Stimulated activated CD8-positive, alpha-beta memory T cell treated with anti-CD3 and anti-CD28 coated beads, Interleukin-12 subunit alpha, Interleukin-12 subunit beta, amount 100 ng/mL, for 24 hours (primary cell): ENCODE measurements at regions not wholly inside any gene's neighbourhood (a gene's known extent, or its start where the extent isn't known, plus 50 kb on each side); places are given as distances from the start of the nearest gene placed in this dataset.

Source experiments
- DNase-seq: peaks from one replicate; pipeline ENCODE4 v3.0.0-alpha.2; 2020; ENCODE audit errors: extremely low read depth

- DNase-seq = no peak
Observed at GRCh38 chr20:51097351-51098120, 74.6 kb upstream of the KCNG1 start.

- no peak for DNase-seq
Observed at GRCh38 chr20:51096582-51097267, 73.8 kb upstream of the KCNG1 start.

DNA sequence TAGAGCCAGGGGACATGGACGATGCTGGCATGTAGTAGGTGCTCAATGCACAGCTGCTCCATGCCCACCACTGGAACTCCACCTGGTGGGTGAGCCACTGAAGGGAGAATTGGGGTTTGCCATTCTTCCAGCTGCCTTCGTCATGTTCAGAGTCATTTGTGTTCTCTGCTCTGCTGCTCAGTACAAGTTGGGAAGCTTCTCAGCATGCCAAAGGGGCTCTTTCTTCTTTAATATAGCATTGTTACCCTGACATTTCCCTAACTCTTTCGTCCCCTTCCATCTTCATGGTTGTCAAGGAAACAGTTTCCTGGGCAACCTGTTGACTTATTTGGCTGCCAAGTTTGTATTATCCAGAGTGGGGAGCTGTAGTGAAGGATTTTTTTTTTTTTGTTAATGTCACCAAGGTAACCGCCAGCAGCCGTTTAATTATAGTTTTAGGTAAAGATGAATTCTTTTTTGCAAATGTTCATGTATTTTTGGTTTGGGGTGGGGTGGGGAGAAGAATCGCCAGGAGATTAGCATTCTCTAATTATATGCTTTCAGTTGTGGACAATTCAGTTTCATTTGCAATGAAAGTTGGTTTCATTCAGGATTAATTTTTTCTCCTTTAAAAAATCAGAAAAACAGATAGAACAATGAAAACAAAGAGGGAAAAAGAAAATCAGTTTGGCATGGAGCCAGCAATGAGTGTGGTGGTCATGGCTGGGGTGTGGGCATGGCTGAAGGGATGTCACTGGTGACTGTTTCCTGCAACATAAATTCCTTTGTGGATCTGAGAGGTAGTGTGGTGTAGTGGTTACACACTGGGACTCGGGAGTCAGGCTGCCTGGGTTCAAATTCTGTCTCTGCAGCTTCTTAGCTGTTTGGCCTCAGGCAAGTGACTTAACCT is 73.0 kb upstream of the KCNG1 start:
- no peak for DNase-seq

GRCh38 chr20:51094221-51094620 is 71.3 kb upstream of the KCNG1 start:
- no peak for DNase-seq

DNA sequence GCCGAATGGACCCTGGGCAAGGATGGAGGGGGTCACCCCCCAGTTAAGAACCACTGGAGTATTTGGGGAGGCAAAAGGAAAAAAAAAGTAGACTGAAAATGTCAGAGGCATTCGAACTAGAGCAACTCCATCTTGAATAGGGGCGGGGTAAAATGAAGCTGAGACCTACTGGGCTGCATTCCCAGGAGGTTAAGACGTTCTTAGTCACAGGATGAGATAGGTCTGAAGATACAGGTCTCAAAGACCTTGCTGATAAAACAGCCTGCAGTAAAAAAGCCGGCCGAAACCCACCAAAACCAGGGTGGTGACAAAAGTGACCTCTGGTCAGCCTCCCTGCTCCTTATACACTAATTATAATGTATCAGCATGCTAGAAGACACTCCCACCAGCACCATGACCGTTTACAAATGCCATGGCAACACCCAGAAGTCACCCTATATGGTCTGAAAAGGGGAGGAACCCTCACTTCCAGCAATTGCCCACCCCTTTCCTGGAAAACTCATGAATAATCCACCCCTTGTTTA is 70.4 kb upstream of the KCNG1 start:
- no peak for DNase-seq

DNA sequence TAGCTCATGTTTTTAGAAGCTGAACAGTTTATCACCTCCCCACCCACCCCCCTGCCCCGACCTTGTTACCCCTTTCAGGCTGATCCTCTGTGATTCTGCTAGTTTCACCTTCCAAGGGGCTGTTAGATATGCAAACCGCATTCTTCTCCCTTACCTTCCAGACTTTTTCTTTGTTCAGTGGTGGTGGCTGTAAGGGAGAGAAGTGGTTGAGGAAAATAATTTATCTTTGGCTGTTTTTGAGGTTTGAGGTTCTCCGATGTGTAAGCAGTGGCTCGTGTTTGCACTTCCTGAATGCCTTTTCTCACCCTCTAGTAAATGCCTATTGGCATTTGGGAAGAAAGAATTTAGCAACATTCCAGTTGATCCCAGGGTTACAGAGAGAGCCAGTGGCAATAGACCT is 69.4 kb upstream of the KCNG1 start:
- no peak for DNase-seq

GRCh38 chr20:51091406-51092195 is 68.7 kb upstream of the KCNG1 start:
- no peak for DNase-seq

GRCh38 chr20:51089840-51090239 is 66.9 kb upstream of the KCNG1 start:
- no peak for DNase-seq

- DNase-seq = no peak
Observed at GRCh38 chr20:51089272-51089781, 66.4 kb upstream of the KCNG1 start.

- DNase-seq = no peak
Observed at GRCh38 chr20:51087266-51087665, 64.4 kb upstream of the KCNG1 start.

GRCh38 chr20:51085769-51086168 is 62.9 kb upstream of the KCNG1 start:
- DNase-seq = no peak

- no peak for DNase-seq
Observed at GRCh38 chr20:51084593-51085377, 61.9 kb upstream of the KCNG1 start.

DNA sequence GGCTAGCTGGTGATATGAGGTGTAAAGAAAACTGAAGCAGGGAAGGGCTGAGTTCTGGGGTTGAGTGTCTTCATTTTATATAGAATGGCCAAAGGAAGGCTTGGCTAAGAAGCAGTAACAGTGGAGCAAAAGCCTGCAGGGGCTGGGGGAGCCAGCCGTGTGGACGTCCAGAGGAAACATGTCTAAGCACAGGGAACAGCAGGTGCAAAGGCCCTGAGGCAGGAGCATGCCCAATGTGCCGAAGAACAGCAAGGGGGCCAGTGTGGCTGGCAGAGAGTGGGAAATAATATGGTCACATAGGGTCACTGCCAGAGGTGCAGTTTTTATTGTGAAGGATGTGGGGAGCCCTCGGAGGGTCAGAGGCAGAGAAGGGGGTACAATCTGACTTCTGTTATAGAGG is 60.5 kb upstream of the KCNG1 start:
- DNase-seq = no peak

GRCh38 chr20:51082988-51083387 is 60.1 kb upstream of the KCNG1 start:
- DNase-seq = no peak

GRCh38 chr20:51080516-51080915 is 57.6 kb upstream of the KCNG1 start:
- DNase-seq = no peak

DNA sequence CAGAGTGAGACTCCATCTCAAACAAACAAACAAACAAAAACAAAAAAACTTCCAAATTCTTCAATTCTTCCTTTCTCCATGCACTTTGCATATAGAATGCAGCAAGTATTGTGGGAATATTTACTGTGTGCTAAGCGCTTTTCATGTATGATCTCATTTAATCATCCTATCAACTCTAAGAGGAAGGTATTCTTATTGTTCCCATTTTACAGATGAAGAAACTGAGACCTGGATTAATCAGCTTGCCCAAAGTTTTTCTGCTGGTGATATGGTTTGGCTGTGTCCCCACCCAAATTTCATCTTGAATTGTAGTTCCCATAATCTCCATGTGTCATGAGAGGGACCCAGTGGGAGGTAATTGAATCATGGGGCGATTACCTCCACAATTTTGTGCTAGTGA is 56.6 kb upstream of the KCNG1 start:
- no peak for DNase-seq

DNA sequence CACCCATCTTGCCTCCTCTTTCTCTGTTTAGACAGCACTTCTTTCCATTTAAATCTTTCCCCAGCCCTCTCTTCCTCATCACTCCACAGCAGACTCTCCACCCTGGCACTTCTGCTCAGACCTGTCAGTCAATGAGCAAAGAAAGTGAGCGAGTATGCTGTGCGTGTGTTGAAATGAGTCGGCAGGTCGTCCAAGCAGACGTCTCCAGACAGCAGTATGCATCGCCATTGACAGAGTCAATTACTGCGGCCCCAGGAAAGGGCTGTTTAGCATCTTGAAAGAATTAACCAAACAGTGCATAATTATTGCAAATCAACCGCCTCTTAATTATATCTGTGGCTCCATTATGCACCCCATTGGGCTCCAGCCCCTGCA is 54.8 kb upstream of the KCNG1 start:
- DNase-seq = no peak

DNA sequence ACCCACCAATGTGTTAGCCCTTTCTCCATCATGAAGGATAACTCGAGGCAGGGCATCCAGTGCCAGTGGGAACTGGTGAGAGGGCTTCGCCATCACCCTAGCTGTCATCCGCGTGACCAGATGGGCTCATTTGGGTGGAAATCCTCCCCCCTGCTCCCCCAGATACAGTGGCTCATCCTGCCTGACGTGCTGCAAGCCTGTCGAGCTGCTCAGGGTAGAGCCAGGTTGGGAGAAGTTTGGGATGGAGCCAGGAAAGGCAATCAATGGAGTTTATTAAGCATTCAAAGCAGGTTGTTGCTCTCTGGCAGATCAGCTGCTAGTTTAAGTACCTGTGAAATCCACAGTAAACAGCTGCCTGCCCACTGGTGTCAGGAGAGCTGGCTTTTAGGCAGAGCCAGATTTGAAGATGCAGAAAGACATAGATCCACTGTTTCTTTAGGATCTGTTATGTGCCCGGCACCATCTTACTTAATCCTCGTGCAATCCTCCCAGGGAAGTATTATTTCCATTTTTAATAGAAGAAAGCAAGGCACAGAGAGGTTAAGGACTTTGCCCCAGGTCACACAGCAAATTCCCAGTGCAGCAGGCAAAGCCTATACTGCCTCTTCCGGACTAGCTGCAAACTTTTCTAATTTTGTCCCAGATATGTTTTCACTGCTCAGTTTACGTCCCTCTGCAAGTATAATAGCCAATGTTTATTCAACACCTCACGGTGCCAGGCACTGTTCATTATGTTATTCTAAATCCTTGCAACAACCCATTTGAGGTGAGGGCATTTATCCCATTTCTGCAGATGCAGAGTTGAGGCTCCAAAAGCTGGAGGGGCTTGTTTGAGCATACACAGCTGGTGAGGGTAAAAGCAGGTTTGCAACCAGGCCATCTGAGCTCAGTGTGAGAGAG is 54.1 kb upstream of the KCNG1 start:
- no peak for DNase-seq

DNA sequence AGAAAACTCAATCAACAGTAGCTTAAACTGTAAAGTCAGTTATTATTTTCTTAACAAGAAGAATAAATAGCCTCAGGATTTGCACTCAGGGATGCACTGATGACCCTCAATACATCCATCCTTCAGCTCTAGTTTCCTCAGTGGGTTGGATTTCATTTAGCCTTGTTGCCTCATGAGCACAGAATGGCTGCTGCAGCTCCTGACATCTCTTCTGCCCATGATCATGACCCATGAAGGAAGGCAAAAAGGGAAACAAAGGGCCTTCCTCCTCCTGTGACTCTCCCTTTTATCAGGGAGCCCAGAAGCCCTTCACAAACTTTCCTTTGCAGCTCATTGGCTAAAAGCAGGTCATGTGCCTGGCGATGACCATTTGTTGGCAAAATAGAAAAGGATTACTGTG is 51.2 kb upstream of the KCNG1 start:
- DNase-seq = no peak
